NCI-H1930 (cell line): ENCODE measurements at regions not wholly inside any gene's neighbourhood (a gene's known extent, or its start where the extent isn't known, plus 50 kb on each side); places are given as distances from the start of the nearest gene placed in this dataset.

Source experiments
- DNase-seq, 2 experiments: peaks; one replicate each; lab custom pipeline; 2025; lab: John Stamatoyannopoulos, UW

- no peak for DNase-seq
These were observed 118.5 kb upstream of the ADCY1 start for GRCh38 chr7:45455662-45456061.

- DNase-seq = no peak
These were observed 118.1 kb upstream of the ADCY1 start for GRCh38 chr7:45456105-45456504.

- DNase-seq = no peak
These were observed 117.2 kb upstream of the ADCY1 start for GRCh38 chr7:45456747-45457524.

GRCh38 chr7:45457591-45457990 is 116.6 kb upstream of the ADCY1 start:
- no peak for DNase-seq

- DNase-seq = peak; percentile 41 to 80
These were observed 114.7 kb upstream of the ADCY1 start for GRCh38 chr7:45459476-45459875.

- DNase-seq = no peak
These were observed 113.8 kb upstream of the ADCY1 start for GRCh38 chr7:45460379-45460778.

- DNase-seq = no peak
These were observed 113.1 kb upstream of the ADCY1 start for GRCh38 chr7:45461026-45461425.

GRCh38 chr7:45469103-45469502 is 105.1 kb upstream of the ADCY1 start:
- DNase-seq = no peak

GRCh38 chr7:45470031-45470430 is 104.1 kb upstream of the ADCY1 start:
- no peak for DNase-seq

GRCh38 chr7:45479781-45480180 is 94.4 kb upstream of the ADCY1 start:
- DNase-seq = no peak

GRCh38 chr7:45482451-45482850 is 91.7 kb upstream of the ADCY1 start:
- DNase-seq = no peak

- DNase-seq = no peak
These were observed 90.1 kb upstream of the ADCY1 start for GRCh38 chr7:45484094-45484493.

- no peak for DNase-seq
These were observed 87.6 kb upstream of the ADCY1 start for GRCh38 chr7:45486575-45486974.

GRCh38 chr7:45494885-45495284 is 79.3 kb upstream of the ADCY1 start:
- DNase-seq = no peak

- no peak for DNase-seq
These were observed 78.5 kb upstream of the ADCY1 start for GRCh38 chr7:45495618-45496017.

- DNase-seq = no peak
These were observed 73.9 kb upstream of the ADCY1 start for GRCh38 chr7:45500257-45500656.

GRCh38 chr7:45501791-45502190 is 72.4 kb upstream of the ADCY1 start:
- no peak for DNase-seq

- DNase-seq = no peak
These were observed 68.1 kb upstream of the ADCY1 start for GRCh38 chr7:45506059-45506458.

GRCh38 chr7:45509222-45509621 is 64.9 kb upstream of the ADCY1 start:
- DNase-seq = no peak

GRCh38 chr7:45511721-45512597 is 62.2 kb upstream of the ADCY1 start:
- no peak for DNase-seq

- DNase-seq = no peak
These were observed 59.2 kb upstream of the ADCY1 start for GRCh38 chr7:45514944-45515343.

GRCh38 chr7:45515346-45515745 is 58.8 kb upstream of the ADCY1 start:
- DNase-seq = no peak
